ENCODE measurements at regions not wholly inside any gene's neighbourhood (a gene's known extent, or its start where the extent isn't known, plus 50 kb on each side); places are given as distances from the start of the nearest gene placed in this dataset.

GRCh38 chr2:16161768-16162490 is 221.6 kb downstream of the MYCN start:
- DNase-seq: no peak

DNA sequence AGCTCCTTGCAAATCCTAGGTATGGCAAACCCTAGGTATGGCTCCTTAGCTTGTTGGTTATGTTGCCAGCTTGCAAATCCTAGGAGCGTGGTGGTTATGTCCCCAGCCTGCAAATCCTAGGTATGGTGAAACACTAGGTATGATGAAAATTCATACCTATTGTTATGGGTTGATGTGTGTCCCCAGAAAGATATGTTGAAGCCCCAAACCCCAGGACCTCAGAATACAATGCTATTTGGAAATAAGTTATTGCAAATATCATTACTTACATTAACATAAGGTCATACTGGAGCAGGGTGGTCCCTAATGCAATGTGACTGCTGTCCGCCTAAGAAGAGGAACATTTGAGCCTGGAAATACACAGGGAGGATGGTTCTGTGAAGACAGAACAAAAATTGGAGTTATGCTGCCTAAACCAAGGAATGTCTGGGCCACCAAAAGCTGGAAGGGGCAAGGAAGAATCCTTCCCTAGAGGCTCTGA is 220.8 kb downstream of the MYCN start:
- no peak for DNase-seq

DNA sequence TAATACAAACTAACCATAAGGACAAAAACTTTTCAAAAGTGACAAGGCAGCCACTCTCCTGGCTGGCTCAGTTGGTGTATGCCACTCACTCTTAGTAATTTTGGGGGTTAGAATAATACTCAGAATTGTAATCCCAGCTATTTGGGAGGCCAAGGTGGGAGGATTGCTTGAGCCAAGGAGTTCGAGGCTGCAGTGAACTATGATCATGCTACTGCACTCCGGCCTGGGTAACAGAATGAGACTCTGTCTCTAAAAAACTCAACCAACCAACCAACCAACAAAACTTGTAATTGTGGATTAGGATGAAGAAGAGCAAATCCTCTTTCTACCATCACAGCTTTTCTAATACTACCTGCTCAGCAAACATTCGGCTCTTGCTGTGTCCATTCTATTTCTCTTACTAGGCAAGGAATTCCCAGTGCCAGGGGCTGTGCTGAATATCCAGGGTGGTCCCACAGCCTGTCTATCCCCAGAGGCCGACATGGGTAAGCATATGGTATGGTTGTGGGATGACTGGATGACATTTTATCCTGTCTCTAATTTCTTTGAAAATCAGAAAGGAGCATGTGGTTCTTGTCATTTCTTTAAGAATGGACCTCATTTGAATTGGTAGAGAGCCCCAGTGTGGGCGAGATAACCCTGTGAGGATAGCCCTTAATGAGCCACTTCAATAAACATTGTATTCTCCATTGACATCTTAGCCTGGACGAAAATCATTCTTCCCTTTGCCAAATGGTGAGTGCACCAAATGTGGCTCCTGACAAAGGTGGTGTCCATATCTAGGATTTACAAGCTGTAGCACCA is 220.1 kb downstream of the MYCN start:
- no peak for DNase-seq

GRCh38 chr2:16156411-16156810 is 216.1 kb downstream of the MYCN start:
- no peak for DNase-seq

GRCh38 chr2:16155766-16156165 is 215.4 kb downstream of the MYCN start:
- DNase-seq: no peak

GRCh38 chr2:16155366-16155765 is 215.0 kb downstream of the MYCN start:
- DNase-seq: no peak

DNA sequence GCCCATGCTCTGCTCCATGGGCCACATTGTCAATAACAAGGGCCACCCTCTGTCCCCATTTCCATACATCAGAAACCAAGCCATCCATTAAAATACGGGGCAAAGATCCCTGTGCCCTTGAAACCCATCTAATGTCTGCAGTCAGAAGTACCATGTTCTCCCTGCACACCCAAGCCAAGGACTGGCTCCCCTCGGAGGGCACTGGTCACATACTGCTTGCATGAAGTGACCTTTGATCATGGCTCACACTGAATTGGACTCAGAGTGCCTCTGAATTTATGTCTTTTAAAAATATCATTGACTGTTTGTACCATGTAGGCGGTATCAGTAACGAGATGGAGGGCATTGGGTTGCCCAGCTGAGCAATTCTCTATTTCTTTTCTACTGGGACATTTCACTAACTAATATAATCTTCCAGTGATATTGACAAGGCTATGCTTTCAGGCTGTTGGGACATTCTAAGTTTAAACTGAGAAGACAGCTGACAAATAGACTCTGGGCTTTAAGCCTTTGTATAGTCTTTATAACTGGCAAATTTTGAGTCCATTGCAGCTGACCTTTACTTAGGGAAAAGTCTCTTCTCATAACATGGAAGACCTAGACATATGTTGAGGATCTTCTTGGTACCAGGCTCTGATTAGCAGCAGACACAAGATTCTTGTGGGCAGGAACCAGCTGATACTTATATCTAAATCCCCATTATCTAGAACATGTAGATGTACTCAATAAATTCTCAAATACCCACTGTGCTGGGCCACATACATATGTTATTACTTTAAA is 214.3 kb downstream of the MYCN start:
- no peak for DNase-seq

- no peak for DNase-seq
Observed at GRCh38 chr2:16154061-16154460, 213.7 kb downstream of the MYCN start.

DNA sequence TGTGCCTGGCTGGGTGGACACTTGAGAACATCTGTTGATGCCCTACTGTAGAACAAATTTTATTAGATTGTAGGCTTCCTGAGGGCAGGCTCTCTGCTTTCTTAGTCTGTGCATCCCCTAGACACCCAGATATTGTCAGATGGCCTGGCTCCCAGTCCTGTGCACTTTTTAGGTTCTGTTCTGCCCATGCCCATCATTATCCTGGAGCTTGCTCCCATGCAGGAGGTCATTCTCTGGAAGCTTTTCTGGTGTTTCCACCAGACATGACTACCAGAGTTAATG is 213.3 kb downstream of the MYCN start:
- DNase-seq: no peak

GRCh38 chr2:16152928-16153753 is 212.8 kb downstream of the MYCN start:
- DNase-seq: no peak

- no peak for DNase-seq
Observed at GRCh38 chr2:16152071-16152927, 211.9 kb downstream of the MYCN start.

DNA sequence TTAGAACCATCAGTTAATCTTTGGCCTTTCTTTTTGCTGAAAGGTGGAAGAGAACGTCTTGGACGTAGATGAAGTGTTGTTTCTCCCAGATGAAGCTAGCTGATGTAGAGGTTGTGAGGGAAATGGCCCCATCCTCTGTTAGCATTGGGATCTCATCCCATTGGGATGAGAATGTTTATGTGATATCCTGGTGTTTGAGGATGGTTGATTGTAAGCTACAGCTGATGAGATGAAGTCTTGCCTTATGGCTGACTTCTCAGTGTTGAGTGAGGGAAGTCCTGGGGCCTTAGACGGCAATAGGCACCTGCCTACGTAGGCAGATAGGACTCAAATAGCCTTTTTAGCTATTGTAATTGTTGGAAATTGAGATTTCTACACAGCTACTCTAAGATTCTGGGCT is 211.3 kb downstream of the MYCN start:
- DNase-seq: peak; percentile 16

DNA sequence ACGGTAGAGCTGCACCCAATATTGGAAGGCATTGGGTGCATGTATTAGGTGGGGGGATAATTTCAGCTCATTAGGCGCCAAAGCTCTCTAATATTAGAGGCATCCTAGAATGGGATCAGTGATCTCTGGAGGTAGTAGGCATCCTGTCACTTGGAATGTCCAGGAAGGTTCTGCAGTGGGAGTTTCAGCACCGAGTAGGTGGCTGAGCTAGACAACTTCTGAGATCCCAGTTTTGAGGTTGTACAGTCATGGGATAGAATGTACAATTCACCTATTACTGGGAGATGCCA is 210.9 kb downstream of the MYCN start:
- no peak for DNase-seq

GRCh38 chr2:16150456-16151280 is 210.3 kb downstream of the MYCN start:
- no peak for DNase-seq

- DNase-seq: peak; percentile 34
Observed at GRCh38 chr2:16149349-16150243, 209.2 kb downstream of the MYCN start.

DNA sequence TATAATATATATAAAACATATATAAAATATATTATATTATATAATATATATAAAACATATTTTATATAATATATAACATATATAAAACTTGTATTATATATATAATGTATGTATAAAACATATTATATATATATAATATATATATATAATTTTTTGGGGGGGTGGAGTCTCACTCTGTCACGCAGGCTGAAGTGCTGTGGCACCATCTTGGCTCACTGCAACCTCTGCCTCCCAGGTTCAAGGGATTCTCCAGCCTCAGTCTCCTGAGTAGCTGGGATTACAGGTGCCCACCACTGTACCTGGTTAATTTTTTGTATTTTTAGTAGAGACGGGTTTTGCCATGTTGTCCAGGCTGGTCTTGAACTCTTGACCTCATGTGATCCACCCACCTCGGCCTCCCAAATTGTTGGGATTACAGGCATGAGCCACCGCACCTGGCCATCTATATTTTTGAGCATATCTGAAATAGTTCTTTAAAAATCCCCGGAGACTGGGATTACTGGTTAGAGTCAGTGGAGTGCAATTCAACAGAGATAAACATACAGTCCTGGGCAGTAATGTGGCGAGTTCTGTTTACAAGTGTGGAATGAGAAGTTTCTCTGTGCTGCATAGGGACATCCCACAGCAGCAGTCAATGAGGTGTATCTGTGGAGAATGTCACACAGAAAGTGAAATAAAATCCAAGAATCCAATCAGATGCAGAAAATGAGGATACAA is 208.4 kb downstream of the MYCN start:
- DNase-seq: peak; percentile 20

DNA sequence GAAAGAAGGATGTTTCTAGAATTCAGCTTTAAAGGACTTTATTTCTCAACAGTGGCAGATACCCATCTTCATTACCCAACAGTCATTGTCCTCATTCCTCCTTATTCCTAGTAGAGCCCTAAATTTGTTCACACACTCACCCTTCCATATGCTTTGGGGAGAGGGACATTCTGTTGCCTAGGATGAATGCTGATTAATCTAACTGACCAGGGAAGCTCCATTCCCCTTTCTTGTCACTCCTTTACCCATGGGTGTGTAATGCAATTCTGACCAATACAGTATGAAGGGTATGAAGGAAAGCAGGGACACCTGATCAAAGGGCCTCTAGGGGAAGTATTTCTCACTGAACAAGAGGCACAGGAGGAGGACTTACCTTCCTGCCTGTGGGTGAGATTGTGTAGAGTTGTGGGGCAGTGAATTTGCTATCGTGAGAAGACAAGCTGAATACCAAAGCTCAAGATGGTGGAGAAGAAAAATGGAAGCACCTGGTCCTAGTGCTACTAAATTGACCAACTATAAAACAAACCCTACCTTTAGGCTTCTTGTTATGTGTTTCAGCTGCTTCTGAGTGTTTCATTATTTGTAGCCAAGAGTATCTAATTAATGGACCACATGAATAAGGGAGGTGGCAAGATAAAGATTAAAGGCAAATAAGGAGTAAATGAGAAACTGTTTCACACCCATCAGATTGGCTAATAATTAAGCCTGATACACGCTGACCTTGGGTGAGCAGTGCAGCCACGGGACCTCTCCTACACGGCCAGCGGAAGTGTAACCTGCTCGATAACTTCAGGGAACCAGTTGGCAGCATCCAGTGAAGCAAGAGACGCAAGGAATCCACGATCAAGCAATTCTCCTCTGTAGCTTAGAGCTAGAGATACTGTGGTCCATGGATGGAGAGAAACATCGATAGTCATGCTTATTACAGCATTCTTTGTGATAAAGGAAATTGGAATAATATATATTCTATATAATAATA is 202.3 kb downstream of the MYCN start:
- DNase-seq: no peak

DNA sequence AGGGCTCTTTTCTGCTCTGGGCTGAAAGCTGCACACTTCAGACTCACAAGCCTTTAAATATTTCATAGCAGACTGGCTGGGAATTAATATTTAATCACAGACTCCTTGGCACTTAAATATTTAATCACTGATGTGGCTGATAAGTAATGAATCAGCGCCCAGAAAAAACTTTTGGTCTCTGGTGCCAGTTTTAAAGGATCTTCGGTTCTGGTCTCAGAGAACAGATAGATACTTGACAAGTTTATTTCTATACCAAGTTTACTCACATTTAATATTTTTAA is 201.2 kb downstream of the MYCN start:
- no peak for DNase-seq
